Astrocyte of the spinal cord (primary cell): ENCODE measurements at regions not wholly inside any gene's neighbourhood (a gene's known extent, or its start where the extent isn't known, plus 50 kb on each side); places are given as distances from the start of the nearest gene placed in this dataset.

Experiments
- DNase-seq: peaks from one replicate; pipeline ENCODE4 v3.0.0; 2011; ENCODE audit warnings: low read depth, low spot score
- H3K4me3 ChIP-seq: 2 replicates; pipeline ENCODE4 v1.5.1; 2011; ENCODE audit warnings: low read depth, mild to moderate bottlenecking, low read length, moderate library complexity
- in situ Hi-C: cut with HindIII; loops from 2 replicates; pipeline ENCODE4 v1.10.0; 2017; ENCODE audit warnings: low sequenced_read_pairs
- TF ChIP-seq, protein P1 (sequence below): IDR thresholded peaks from 2 replicates; pipeline ENCODE4 v1.5.1; 2012; ENCODE audit warnings: low read depth, mild to moderate bottlenecking, low read length, inconsistent platforms

- DNase-seq: no peak
- no peak overlapping the region for H3K4me3 ChIP-seq
- in situ Hi-C loops: no loop called here
- TF ChIP-seq, protein P1, sequence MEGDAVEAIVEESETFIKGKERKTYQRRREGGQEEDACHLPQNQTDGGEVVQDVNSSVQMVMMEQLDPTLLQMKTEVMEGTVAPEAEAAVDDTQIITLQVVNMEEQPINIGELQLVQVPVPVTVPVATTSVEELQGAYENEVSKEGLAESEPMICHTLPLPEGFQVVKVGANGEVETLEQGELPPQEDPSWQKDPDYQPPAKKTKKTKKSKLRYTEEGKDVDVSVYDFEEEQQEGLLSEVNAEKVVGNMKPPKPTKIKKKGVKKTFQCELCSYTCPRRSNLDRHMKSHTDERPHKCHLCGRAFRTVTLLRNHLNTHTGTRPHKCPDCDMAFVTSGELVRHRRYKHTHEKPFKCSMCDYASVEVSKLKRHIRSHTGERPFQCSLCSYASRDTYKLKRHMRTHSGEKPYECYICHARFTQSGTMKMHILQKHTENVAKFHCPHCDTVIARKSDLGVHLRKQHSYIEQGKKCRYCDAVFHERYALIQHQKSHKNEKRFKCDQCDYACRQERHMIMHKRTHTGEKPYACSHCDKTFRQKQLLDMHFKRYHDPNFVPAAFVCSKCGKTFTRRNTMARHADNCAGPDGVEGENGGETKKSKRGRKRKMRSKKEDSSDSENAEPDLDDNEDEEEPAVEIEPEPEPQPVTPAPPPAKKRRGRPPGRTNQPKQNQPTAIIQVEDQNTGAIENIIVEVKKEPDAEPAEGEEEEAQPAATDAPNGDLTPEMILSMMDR: no peak
These were observed 224.1 kb downstream of the TPRG1 start for GRCh38 chr3:189395825-189396224.

- H3K4me3 ChIP-seq: no peak overlapping the region
- TF ChIP-seq, protein P1: no peak
- in situ Hi-C loops: no loop called here
- DNase-seq: no peak
These were observed 226.9 kb downstream of the TPRG1 start for GRCh38 chr3:189398656-189399055.

- TF ChIP-seq, protein P1: no peak
- no peak for DNase-seq
- in situ Hi-C loops: no loop called here
- no peak overlapping the region for H3K4me3 ChIP-seq
These were observed 229.4 kb downstream of the TPRG1 start for GRCh38 chr3:189401196-189401595.

DNA sequence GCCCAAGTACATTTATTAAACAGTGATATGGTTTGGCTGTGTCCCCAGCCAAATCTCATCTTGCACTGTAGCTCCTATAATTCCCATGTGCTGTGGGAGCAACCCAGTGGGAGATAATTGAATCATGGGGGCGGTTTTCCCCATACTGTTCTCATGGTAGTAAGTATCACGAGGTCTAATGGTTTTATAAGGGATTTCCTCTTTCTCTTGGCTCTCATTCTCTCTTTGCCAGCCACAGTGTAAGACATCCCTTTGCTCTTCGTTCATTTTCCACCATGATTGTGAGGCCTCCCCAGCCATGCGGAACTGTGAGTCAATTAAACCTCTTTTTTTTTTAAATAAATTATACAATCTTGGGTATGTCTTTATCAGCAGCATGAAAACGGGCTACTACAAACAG lies 228.0 kb upstream of the TP63 start:
- H3K4me3 ChIP-seq: no peak overlapping the region
- in situ Hi-C loops: no loop called here
- no peak for DNase-seq
- TF ChIP-seq, protein P1: no peak

DNA sequence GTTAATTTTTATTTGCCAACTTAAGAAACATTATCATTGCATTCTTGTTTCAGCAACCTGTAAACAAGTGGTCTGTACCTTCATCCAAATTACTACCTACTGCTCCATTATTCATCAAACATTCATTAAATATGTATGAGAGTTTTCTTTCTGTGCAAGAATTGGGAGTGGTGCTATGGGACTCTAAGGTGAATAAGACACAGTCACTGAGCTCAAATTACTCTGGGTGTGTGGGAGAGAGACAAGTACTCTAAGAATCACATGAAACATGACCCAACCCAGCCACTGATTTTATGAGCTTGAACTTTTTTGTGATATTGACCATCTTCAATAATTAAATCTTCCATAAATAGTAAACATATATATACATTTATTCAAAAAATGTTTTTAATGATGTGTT lies 227.2 kb upstream of the TP63 start:
- DNase-seq: no peak
- TF ChIP-seq, protein P1: no peak
- in situ Hi-C loops: no loop called here
- H3K4me3 ChIP-seq: no peak overlapping the region

DNA sequence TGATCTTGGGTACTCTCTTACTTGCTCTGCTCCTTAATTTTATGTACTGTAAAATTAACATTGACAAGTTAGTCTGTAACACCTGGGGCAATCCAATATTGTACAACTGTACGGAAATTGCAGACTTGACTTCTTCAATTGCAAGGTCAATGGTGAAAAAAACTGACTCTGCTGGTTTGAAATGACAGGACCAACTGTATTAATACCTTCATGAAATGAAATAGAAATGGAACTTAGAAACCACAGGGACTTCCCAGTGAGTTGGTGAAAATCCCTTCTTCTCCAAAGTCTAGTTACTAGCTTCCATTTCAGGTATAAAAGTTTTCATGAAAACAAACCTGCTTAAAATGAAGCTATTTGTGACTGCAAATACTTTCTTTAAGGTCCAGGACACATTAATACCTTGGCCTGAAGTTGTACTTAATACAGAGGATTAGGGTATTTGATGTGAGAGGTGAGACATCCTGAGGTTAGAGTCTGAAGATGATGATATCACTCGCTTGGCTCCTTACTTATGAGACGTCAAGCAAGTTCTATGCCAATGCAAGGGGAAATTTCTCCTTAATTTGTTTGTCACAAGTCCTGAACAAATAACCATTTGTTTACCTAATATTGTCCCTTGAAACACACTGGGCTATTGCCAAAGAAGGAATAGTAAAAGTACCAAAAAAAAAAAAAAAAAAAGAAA lies 226.2 kb upstream of the TP63 start:
- in situ Hi-C loops: no loop called here
- no peak overlapping the region for H3K4me3 ChIP-seq
- DNase-seq: no peak
- TF ChIP-seq, protein P1: no peak

DNA sequence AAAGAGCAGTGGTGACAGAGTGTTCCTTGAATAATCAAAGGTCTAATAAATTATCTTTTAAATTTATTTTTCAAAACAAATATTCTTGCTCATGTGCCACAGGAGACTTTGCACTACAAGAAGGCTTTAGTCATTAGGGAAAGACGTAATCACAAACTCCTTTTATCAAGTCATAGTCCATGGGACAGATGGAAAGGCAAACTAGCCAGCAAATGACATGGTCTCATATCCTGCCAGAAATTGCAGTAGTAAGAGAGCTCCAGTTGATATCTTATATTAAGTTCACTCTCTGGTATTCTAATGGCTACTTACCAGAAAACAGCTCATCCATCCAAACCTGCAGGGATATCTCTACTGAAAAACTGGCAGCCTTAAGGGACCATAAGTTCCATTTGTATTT lies 225.0 kb upstream of the TP63 start:
- H3K4me3 ChIP-seq: no peak overlapping the region
- TF ChIP-seq, protein P1: no peak
- DNase-seq: no peak
- in situ Hi-C loops: no loop called here
